Lung (tissue), 11 donors: ENCODE measurements at regions not wholly inside any gene's neighbourhood (a gene's known extent, or its start where the extent isn't known, plus 50 kb on each side); places are given as distances from the start of the nearest gene placed in this dataset.

ENCODE experiments used
- ATAC-seq: fragments of 200-7000 bp; cut with Tn5 transposase; one replicate; pipeline ENCODE4 v1.9.1; 2020; ENCODE audit warnings: moderate number of reproducible peaks; ENCODE audit not compliant: insufficient read depth, low FRiP score
- DNase-seq, 3 donors: peaks; one replicate each; pipeline ENCODE4 v3.0.0-alpha.2; 2013 to 2017
- H3K27ac ChIP-seq, 2 donors: one replicate each; pipeline ENCODE4 v1.5.1; 2013; ENCODE audit warnings: mild to moderate bottlenecking in 2 of 2, moderate library complexity in 2 of 2, control low read depth in 1 of 2, inconsistent platforms in 1 of 2, low read depth in 1 of 2, low read length in 1 of 2
- H3K27me3 ChIP-seq, 3 donors: one replicate each; pipeline ENCODE4 v1.5.1; 2013; ENCODE audit warnings: low read length in 2 of 3; ENCODE audit not compliant: control insufficient read depth in 3 of 3, insufficient read depth in 3 of 3
- H3K36me3 ChIP-seq, 4 donors: one replicate each; pipeline ENCODE4 v1.5.1; 2013; ENCODE audit warnings: low read length in 4 of 4, mild to moderate bottlenecking in 1 of 4, moderate library complexity in 1 of 4; ENCODE audit not compliant: control insufficient read depth in 4 of 4, insufficient read depth in 4 of 4
- H3K4me1 ChIP-seq, 5 donors: one replicate each; pipeline ENCODE4 v1.5.1; 2013; ENCODE audit warnings: low read length in 5 of 5, mild to moderate bottlenecking in 2 of 5, moderate library complexity in 1 of 5; ENCODE audit not compliant: control insufficient read depth in 5 of 5, insufficient read depth in 5 of 5
- H3K4me3 ChIP-seq: one replicate; pipeline ENCODE4 v1.5.1; 2013; ENCODE audit warnings: mild to moderate bottlenecking, control low read depth, moderate library complexity
- H3K9ac ChIP-seq, 2 donors: one replicate each; pipeline ENCODE4 v1.5.1; 2013; ENCODE audit warnings: low read length in 2 of 2, control low read depth in 1 of 2; ENCODE audit not compliant: insufficient read depth in 1 of 2
- H3K9me3 ChIP-seq, 4 donors: one replicate each; pipeline ENCODE4 v1.5.1; 2013; ENCODE audit warnings: low read length in 3 of 4, mild to moderate bottlenecking in 1 of 4, moderate library complexity in 1 of 4; ENCODE audit not compliant: control insufficient read depth in 4 of 4, insufficient read depth in 3 of 4
- WGBS, 2 donors: extraction: QIAGEN DNeasy Blood & Tissue Kit; methylation state at CpG; one replicate each; pipeline ENCODE4 v1.1.7; 2013; 5-methylcytosine and 5-hydroxymethylcytosine counted together
- TF ChIP-seq, protein P1 (sequence below): IDR thresholded peaks from 2 replicates; pipeline ENCODE4 v1.5.1; 2012; ENCODE audit warnings: mild to moderate bottlenecking; ENCODE audit errors: control extremely low read depth, extremely low read depth
- donor health status: control.
- donor health status: control.
- donor health status: Bipolar disorder and iron deficiency.
- donor health status: healthy.
- donor health status: DM: yes; HTN: yes; CAD: no.

DNA sequence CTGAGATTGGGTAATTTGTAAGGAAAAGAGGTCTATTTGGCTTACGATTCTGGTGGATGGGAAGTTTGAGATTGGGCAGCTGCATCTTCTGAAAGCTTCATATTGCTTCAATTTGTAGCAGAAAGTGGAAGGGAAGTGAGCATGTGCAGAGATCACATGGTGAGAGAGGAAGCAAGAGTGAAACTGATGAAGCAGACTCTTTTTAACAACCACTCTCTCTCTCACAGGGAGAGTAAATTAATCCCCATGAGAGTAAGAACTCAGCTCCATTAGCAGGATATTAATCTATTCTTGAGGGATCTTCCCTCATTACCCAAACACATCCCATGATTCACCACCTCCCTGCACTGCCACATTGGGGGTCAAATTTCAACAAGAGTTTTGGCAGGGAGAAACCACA lies 298.5 kb upstream of the CELF4 start:
- DNase-seq (no peak), ATAC-seq (no peak)
- TF ChIP-seq, protein P1, sequence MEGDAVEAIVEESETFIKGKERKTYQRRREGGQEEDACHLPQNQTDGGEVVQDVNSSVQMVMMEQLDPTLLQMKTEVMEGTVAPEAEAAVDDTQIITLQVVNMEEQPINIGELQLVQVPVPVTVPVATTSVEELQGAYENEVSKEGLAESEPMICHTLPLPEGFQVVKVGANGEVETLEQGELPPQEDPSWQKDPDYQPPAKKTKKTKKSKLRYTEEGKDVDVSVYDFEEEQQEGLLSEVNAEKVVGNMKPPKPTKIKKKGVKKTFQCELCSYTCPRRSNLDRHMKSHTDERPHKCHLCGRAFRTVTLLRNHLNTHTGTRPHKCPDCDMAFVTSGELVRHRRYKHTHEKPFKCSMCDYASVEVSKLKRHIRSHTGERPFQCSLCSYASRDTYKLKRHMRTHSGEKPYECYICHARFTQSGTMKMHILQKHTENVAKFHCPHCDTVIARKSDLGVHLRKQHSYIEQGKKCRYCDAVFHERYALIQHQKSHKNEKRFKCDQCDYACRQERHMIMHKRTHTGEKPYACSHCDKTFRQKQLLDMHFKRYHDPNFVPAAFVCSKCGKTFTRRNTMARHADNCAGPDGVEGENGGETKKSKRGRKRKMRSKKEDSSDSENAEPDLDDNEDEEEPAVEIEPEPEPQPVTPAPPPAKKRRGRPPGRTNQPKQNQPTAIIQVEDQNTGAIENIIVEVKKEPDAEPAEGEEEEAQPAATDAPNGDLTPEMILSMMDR, result no peak
- Histone ChIP-seq H3K9ac (no peak overlapping the region), H3K27ac (no peak overlapping the region), H3K27me3 (no peaks in the 10 kb centered on the region), H3K9me3 (peaks cover 0 to 3% (median 0%) of the 10 kb centered on the region in 4 donors), H3K4me3 (no peak overlapping the region), H3K4me1 (no peaks in the 10 kb centered on the region), H3K36me3 (no peaks in the 10 kb centered on the region)
- WGBS, 2 donors, result 87 to 97% methylated on average over 1 of the region's 1 CpG

DNA sequence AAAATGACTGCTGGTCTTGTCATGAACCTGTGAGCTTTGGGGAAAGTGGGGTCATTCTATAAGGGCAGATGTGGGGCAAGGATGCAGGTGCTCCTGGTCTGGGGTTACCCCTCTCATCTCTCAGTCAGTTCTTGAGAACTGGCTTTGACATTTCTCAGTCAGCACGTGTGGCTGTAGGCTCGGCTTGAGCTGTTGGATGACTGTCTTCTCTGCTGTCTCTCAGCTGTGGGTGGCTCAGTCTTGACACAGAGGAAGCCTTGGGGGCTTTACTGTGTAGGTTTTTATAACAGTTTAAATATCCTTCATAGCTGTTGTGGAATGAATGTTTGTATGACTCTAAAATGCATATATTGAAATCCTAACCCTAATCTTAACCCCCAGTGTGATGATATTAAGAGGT lies 296.4 kb upstream of the CELF4 start:
- WGBS, 2 donors, result 66 to 87% methylated on average over 2 of the region's 2 CpGs
- H3K27ac ChIP-seq, result no peak overlapping the region
- peaks cover 0 to 3% (median 0%) of the 10 kb centered on the region in 4 donors for H3K9me3 ChIP-seq
- H3K9ac ChIP-seq, result no peak overlapping the region
- no peaks in the 10 kb centered on the region for H3K36me3 ChIP-seq
- no peak overlapping the region for H3K4me3 ChIP-seq
- no peak for ATAC-seq
- DNase-seq, result no peak
- no peaks in the 10 kb centered on the region for H3K27me3 ChIP-seq
- TF ChIP-seq, protein P1, result no peak
- no peaks in the 10 kb centered on the region for H3K4me1 ChIP-seq

DNA sequence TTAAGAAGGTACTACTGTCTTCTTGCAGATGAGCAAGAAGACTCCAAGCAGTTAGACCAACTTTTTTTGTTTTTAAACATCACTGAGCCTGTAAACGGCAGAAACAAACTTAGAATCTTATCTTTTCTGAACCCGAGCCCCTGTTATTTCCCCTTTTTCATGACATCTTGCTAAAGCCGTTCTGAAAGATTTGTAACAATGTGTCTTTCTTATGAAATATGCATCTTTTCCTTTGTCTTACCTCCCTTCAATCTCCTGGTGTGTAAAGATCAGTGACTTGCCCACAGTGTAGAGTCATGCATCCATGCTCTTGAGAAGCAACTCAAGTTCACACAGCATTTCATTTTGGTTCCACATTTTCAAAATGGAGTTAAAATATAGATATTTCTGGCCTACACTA lies 288.8 kb upstream of the CELF4 start:
- H3K9ac ChIP-seq, result no peak overlapping the region
- H3K4me1 ChIP-seq, result no peaks in the 10 kb centered on the region
- TF ChIP-seq, protein P1, result no peak
- no peaks in the 10 kb centered on the region for H3K36me3 ChIP-seq
- no peak for ATAC-seq
- no peak for DNase-seq
- H3K4me3 ChIP-seq, result no peak overlapping the region
- no peaks in the 10 kb centered on the region for H3K9me3 ChIP-seq
- H3K27ac ChIP-seq, result no peak overlapping the region
- no peaks in the 10 kb centered on the region for H3K27me3 ChIP-seq
- 28 to 46% methylated on average over 3 of the region's 3 CpGs for WGBS, 2 donors

DNA sequence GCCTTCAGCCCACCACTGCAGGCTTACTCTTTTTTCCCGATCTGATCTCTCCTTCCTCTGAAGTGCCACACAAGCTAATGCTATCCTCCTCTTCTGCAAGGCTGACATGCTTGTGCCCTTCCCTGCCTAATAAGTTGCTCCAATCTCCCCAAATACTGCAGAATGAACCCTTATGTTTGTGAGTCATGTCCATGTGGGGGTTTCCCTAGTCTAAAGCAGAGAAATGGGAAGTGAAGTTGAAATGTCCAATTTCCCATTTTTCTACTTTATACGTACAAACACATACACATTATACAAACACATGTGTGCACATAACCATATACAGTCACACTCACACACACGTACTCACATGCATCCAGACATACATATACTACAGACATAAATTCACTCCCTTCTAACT lies 288.1 kb upstream of the CELF4 start:
- Histone ChIP-seq H3K9me3 (no peaks in the 10 kb centered on the region), H3K27ac (no peak overlapping the region), H3K4me3 (no peak overlapping the region), H3K36me3 (no peaks in the 10 kb centered on the region), H3K4me1 (no peaks in the 10 kb centered on the region), H3K27me3 (no peaks in the 10 kb centered on the region), H3K9ac (no peak overlapping the region)
- ATAC-seq, result no peak
- TF ChIP-seq, protein P1, result no peak
- no peak for DNase-seq
- 74 to 77% methylated on average over 3 of the region's 3 CpGs for WGBS, 2 donors
